GM23338 (cell line): ENCODE measurements at regions not wholly inside any gene's neighbourhood (a gene's known extent, or its start where the extent isn't known, plus 50 kb on each side); places are given as distances from the start of the nearest gene placed in this dataset.

Experiments used
- ATAC-seq: fragments of 200-7000 bp; cut with Tn5 transposase; 3 replicates; pipeline ENCODE4 v1.9.1; 2020
- DNase-seq: peaks from one replicate; pipeline ENCODE4 v3.0.0-alpha.2; 2015; ENCODE audit warnings: low spot score
- H2AFZ ChIP-seq: fragments of 200-600 bp; sonication (generic); 2 replicates; pipeline ENCODE4 v1.8.0; 2016; ENCODE audit warnings: antibody characterized with exemption, mild to moderate bottlenecking, moderate library complexity
- H3F3A ChIP-seq: fragments of 200-600 bp; sonication (generic); replicated peaks from 2 replicates; pipeline ENCODE4 v1.8.0; 2017; ENCODE audit warnings: antibody characterized with exemption, mixed run types, low read depth
- H3K27ac ChIP-seq: fragments of 200-600 bp; sonication (generic); 2 replicates; pipeline ENCODE4 v1.6.1; 2016; ENCODE audit warnings: low read depth
- H3K27me3 ChIP-seq: fragments of 200-600 bp; sonication (generic); 2 replicates; pipeline ENCODE4 v1.8.0; 2016; ENCODE audit warnings: mild to moderate bottlenecking, mixed run types, moderate library complexity; ENCODE audit not compliant: insufficient read depth
- H3K36me3 ChIP-seq: fragments of 200-600 bp; sonication (generic); 2 replicates; pipeline ENCODE4 v1.8.0; 2016; ENCODE audit warnings: mild to moderate bottlenecking; ENCODE audit not compliant: insufficient read depth
- H3K4me1 ChIP-seq: fragments of 200-600 bp; sonication (generic); 2 replicates; pipeline ENCODE4 v1.8.0; 2016; ENCODE audit warnings: mild to moderate bottlenecking, moderate library complexity; ENCODE audit not compliant: insufficient read depth
- H3K4me2 ChIP-seq: fragments of 200-600 bp; sonication (generic); 2 replicates; pipeline ENCODE4 v1.7.1; 2017; ENCODE audit warnings: mixed run types
- H3K4me3 ChIP-seq: fragments of 200-600 bp; sonication (generic); 2 replicates; pipeline ENCODE4 v1.6.1; 2016; ENCODE audit warnings: mixed run types
- H3K79me2 ChIP-seq: fragments of 200-600 bp; sonication (generic); replicated peaks from 2 replicates; pipeline ENCODE4 v1.8.0; 2017; ENCODE audit warnings: mild to moderate bottlenecking; ENCODE audit not compliant: insufficient read depth
- H3K9me2 ChIP-seq: fragments of 200-600 bp; sonication (generic); 2 replicates; pipeline ENCODE4 v1.8.0; 2017; ENCODE audit not compliant: insufficient read depth
- H4K20me1 ChIP-seq: fragments of 200-600 bp; sonication (generic); replicated peaks from 2 replicates; pipeline ENCODE4 v1.8.0; 2017; ENCODE audit warnings: mild to moderate bottlenecking; ENCODE audit not compliant: insufficient read depth
- H3K27ac Mint-ChIP-seq: 2 replicates; pipeline ENCODE4 v1.8.0; 2020; ENCODE audit warnings: inconsistent platforms, mild to moderate bottlenecking, moderate library complexity, mixed read lengths
- H3K27me3 Mint-ChIP-seq: 3 replicates; pipeline ENCODE4 v1.8.0; 2022; ENCODE audit warnings: low read depth, mild to moderate bottlenecking, moderate library complexity, mixed read lengths, inconsistent platforms; ENCODE audit not compliant: insufficient read depth, poor library complexity
- H3K36me3 Mint-ChIP-seq: 3 replicates; pipeline ENCODE4 v1.8.0; 2021; ENCODE audit warnings: low read depth, mild to moderate bottlenecking, inconsistent platforms, moderate library complexity, mixed read lengths
- H3K4me1 Mint-ChIP-seq: 3 replicates; pipeline ENCODE4 v1.8.0; 2020; ENCODE audit warnings: mild to moderate bottlenecking, inconsistent platforms, mixed read lengths
- H3K4me3 Mint-ChIP-seq: 3 replicates; pipeline ENCODE4 v1.8.0; 2021; ENCODE audit warnings: moderate library complexity, mild to moderate bottlenecking, inconsistent platforms, mixed read lengths
- H3K9me3 Mint-ChIP-seq: 3 replicates; pipeline ENCODE4 v1.8.0; 2020; ENCODE audit warnings: moderate library complexity, mild to moderate bottlenecking, inconsistent platforms, mixed read lengths
- CREB1 ChIP-seq: fragments of 250-450 bp; sonication (Bioruptor Pico); IDR thresholded peaks from 2 replicates; pipeline ENCODE4 v1.5.0; 2020; ENCODE audit warnings: low read depth, mild to moderate bottlenecking, moderate library complexity
- CTCF ChIP-seq, 2 experiments: fragments of 200-600 bp in 1 of 2; sonication (generic) in 1 of 2; conservative IDR thresholded peaks; 2 replicates each; pipeline versions ENCODE4 v1.5.1 to v1.6.1; 2016 to 2017; ENCODE audit warnings: antibody characterized with exemption in 2 of 2, low read depth in 2 of 2, mild to moderate bottlenecking in 2 of 2, moderate library complexity in 1 of 2
- EZH2 ChIP-seq: fragments of 200-600 bp; sonication (generic); IDR thresholded peaks from one replicate; pipeline ENCODE4 v1.8.0; 2017; ENCODE audit warnings: antibody characterized with exemption, mild to moderate bottlenecking, low read depth; ENCODE audit not compliant: unreplicated experiment
- EZH2phosphoT487 ChIP-seq: fragments of 200-600 bp; sonication (generic); IDR thresholded peaks from one replicate; pipeline ENCODE4 v1.8.1; 2018; ENCODE audit warnings: antibody characterized with exemption; ENCODE audit not compliant: unreplicated experiment
- JUNB ChIP-seq: IDR thresholded peaks from one replicate; pipeline ENCODE4 v1.6.1; 2016; ENCODE audit warnings: antibody characterized with exemption; ENCODE audit not compliant: unreplicated experiment
- NANOG ChIP-seq: IDR thresholded peaks from 2 replicates; pipeline ENCODE4 v1.6.1; 2016; ENCODE audit warnings: antibody characterized with exemption, borderline replicate concordance
- POLR2AphosphoS5 ChIP-seq: IDR thresholded peaks from 2 replicates; pipeline ENCODE4 v1.6.1; 2016; ENCODE audit warnings: antibody characterized with exemption, low read depth
- STAT1 ChIP-seq: IDR thresholded peaks from one replicate; pipeline ENCODE4 v1.6.1; 2016; ENCODE audit warnings: antibody characterized with exemption; ENCODE audit not compliant: unreplicated experiment
- ZNF114 ChIP-seq: fragments of 250-450 bp; sonication (Bioruptor Pico); IDR thresholded peaks from 2 replicates; pipeline ENCODE4 v1.5.0; 2020; ENCODE audit warnings: mild to moderate bottlenecking, moderate library complexity
- ZNF331 ChIP-seq: fragments of 250-450 bp; sonication (Bioruptor Pico); IDR thresholded peaks from 2 replicates; pipeline ENCODE4 v1.5.0; 2020; ENCODE audit warnings: low read depth, mild to moderate bottlenecking, moderate library complexity
- ZNF462 ChIP-seq: fragments of 250-450 bp; sonication (Bioruptor Pico); IDR thresholded peaks from 2 replicates; pipeline ENCODE4 v1.5.0; 2020; ENCODE audit warnings: mild to moderate bottlenecking, moderate library complexity
- TF ChIP-seq, protein P1 (sequence below): IDR thresholded peaks from 2 replicates; pipeline ENCODE4 v1.6.1; 2016; ENCODE audit warnings: antibody characterized with exemption
- TF ChIP-seq, protein P2 (sequence below): IDR thresholded peaks from one replicate; pipeline ENCODE4 v1.6.1; 2018; ENCODE audit warnings: antibody characterized with exemption; ENCODE audit not compliant: unreplicated experiment

- TF ChIP-seq EZH2phosphoT487 (no peak), EZH2 (no peak), STAT1 (no peak), CREB1 (CRISPR knock-in tag) (no peak), CTCF (conservative IDR thresholded peaks at IDR 0.05; ENCODE audit: low read depth in 2 of 2) (no peak), JUNB (no peak), ZNF114 (no peak), POLR2AphosphoS5 (no peak), ZNF331 (CRISPR knock-in tag) (no peak), NANOG (no peak), ZNF462 (CRISPR knock-in tag) (no peak)
- TF ChIP-seq, protein P1, sequence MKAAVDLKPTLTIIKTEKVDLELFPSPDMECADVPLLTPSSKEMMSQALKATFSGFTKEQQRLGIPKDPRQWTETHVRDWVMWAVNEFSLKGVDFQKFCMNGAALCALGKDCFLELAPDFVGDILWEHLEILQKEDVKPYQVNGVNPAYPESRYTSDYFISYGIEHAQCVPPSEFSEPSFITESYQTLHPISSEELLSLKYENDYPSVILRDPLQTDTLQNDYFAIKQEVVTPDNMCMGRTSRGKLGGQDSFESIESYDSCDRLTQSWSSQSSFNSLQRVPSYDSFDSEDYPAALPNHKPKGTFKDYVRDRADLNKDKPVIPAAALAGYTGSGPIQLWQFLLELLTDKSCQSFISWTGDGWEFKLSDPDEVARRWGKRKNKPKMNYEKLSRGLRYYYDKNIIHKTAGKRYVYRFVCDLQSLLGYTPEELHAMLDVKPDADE: no peak
- TF ChIP-seq, protein P2, sequence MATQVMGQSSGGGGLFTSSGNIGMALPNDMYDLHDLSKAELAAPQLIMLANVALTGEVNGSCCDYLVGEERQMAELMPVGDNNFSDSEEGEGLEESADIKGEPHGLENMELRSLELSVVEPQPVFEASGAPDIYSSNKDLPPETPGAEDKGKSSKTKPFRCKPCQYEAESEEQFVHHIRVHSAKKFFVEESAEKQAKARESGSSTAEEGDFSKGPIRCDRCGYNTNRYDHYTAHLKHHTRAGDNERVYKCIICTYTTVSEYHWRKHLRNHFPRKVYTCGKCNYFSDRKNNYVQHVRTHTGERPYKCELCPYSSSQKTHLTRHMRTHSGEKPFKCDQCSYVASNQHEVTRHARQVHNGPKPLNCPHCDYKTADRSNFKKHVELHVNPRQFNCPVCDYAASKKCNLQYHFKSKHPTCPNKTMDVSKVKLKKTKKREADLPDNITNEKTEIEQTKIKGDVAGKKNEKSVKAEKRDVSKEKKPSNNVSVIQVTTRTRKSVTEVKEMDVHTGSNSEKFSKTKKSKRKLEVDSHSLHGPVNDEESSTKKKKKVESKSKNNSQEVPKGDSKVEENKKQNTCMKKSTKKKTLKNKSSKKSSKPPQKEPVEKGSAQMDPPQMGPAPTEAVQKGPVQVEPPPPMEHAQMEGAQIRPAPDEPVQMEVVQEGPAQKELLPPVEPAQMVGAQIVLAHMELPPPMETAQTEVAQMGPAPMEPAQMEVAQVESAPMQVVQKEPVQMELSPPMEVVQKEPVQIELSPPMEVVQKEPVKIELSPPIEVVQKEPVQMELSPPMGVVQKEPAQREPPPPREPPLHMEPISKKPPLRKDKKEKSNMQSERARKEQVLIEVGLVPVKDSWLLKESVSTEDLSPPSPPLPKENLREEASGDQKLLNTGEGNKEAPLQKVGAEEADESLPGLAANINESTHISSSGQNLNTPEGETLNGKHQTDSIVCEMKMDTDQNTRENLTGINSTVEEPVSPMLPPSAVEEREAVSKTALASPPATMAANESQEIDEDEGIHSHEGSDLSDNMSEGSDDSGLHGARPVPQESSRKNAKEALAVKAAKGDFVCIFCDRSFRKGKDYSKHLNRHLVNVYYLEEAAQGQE: no peak
- Histone ChIP-seq H3F3A (no peaks in the 10 kb centered on the region), H3K4me3 (no peak overlapping the region), H3K27me3 (no peaks in the 10 kb centered on the region), H3K4me2 (no peak overlapping the region), H3K9me2 (no peaks in the 10 kb centered on the region), H3K27ac (no peak overlapping the region), H2AFZ (no peak overlapping the region), H3K36me3 (0 out of 2 replicates have a peak, but pooled peaks cover 3% of the 10 kb centered on the region), H3K79me2 (no peaks in the 10 kb centered on the region), H3K4me1 (no peaks in the 10 kb centered on the region), H4K20me1 (no peaks in the 10 kb centered on the region)
- ATAC-seq (no peak), DNase-seq (no peak)
- H3K4me3 Mint-ChIP-seq: no peak overlapping the region
- no peaks in the 10 kb centered on the region for H3K4me1 Mint-ChIP-seq
- no peak overlapping the region for H3K27ac Mint-ChIP-seq
- peaks cover 73% of the 10 kb centered on the region for H3K9me3 Mint-ChIP-seq
- H3K27me3 Mint-ChIP-seq: peaks cover 4% of the 10 kb centered on the region
- H3K36me3 Mint-ChIP-seq: peaks cover 12% of the 10 kb centered on the region; the same call in 2 of the 3 replicates
Measured at GRCh38 chr7:149348758-149349369, 86.9 kb downstream of the ZNF783 start.
